ENCODE measurements at regions not wholly inside any gene's neighbourhood (a gene's known extent, or its start where the extent isn't known, plus 50 kb on each side); places are given as distances from the start of the nearest gene placed in this dataset.

GRCh38 chr15:47844437-47844836 lies 127.1 kb downstream of the SEMA6D start:
- TF ChIP-seq CTCF (IDR thresholded peaks at IDR 0.05; ENCODE audit: insufficient read depth, low read depth, low read length) (no peak), EZH2 (IDR thresholded peaks at IDR 0.05; ENCODE audit: insufficient read depth, low read length) (no peak)
